Testis (tissue), 2 donors: ENCODE measurements at regions not wholly inside any gene's neighbourhood (a gene's known extent, or its start where the extent isn't known, plus 50 kb on each side); places are given as distances from the start of the nearest gene placed in this dataset.

Experiments used
- DNase-seq: peaks from one replicate; pipeline ENCODE4 v3.0.0-alpha.2; 2019
- H3K27ac ChIP-seq, 2 donors: fragments of 200-600 bp; sonication (generic); one replicate each; pipeline ENCODE4 v1.5.1; 2019
- H3K27me3 ChIP-seq: fragments of 200-600 bp; sonication (generic); one replicate; pipeline ENCODE4 v1.5.1; 2019
- H3K36me3 ChIP-seq: fragments of 200-600 bp; sonication (generic); one replicate; pipeline ENCODE4 v1.5.1; 2017; ENCODE audit warnings: low read depth; ENCODE audit errors: missing control alignments
- H3K4me1 ChIP-seq: fragments of 200-600 bp; sonication (generic); one replicate; pipeline ENCODE4 v1.5.1; 2019
- H3K4me3 ChIP-seq, 2 donors: fragments of 200-600 bp; sonication (generic); one replicate each; pipeline ENCODE4 v1.5.1; 2017 to 2019
- H3K9me3 ChIP-seq: fragments of 200-600 bp; sonication (generic); one replicate; pipeline ENCODE4 v1.5.1; 2017
- CTCF ChIP-seq, 3 experiments: fragments of 450-650 bp in 2 of 3; fragments of 200-600 bp in 1 of 3; sonication (generic) in 1 of 3; IDR thresholded peaks; one replicate each; pipeline ENCODE4 v1.5.1; 2016 to 2019; ENCODE audit warnings: antibody characterized with exemption in 3 of 3, mild to moderate bottlenecking in 2 of 3, moderate library complexity in 1 of 3
- POLR2A ChIP-seq: fragments of 450-650 bp; IDR thresholded peaks from one replicate; pipeline ENCODE4 v1.6.1; 2017; ENCODE audit warnings: antibody characterized with exemption, mild to moderate bottlenecking, moderate library complexity
- WGBS, 2 donors: methylation state at CpG; one replicate each; pipeline ENCODE4 v1.1.5; 2018; 5-methylcytosine and 5-hydroxymethylcytosine counted together
- intact Hi-C: fragments of 100-400 bp; cut with DNase I; formaldehyde crosslinking; loops from one replicate; pipeline ENCODE4 v1.15.1; 2023; ENCODE audit warnings: low total_unique reads

GRCh38 chr6:113461153-113461932, 395.8 kb upstream of the MARCKS start:
- TF ChIP-seq POLR2A (no peak), CTCF (IDR thresholded peaks at IDR 0.05) (no peak)
- no peak for DNase-seq
- Histone ChIP-seq H3K9me3 (no peaks in the 10 kb centered on the region), H3K27ac (no peak overlapping the region), H3K4me3 (no peak overlapping the region), H3K4me1 (peaks cover 25% of the 10 kb centered on the region), H3K36me3 (no peaks in the 10 kb centered on the region), H3K27me3 (no peaks in the 10 kb centered on the region)
- 62 to 63% methylated on average over 4 of the region's 4 CpGs for WGBS, 2 donors
- intact Hi-C loops, result no loop called here

GRCh38 chr6:113464536-113464935, 392.6 kb upstream of the MARCKS start:
- no peak overlapping the region for H3K27ac ChIP-seq

GRCh38 chr6:113464960-113465359, 392.2 kb upstream of the MARCKS start:
- H3K4me1 ChIP-seq, result peaks cover 4% of the 10 kb centered on the region

More at GRCh38 chr6:113464536-113464935, 392.6 kb upstream of the MARCKS start:
- intact Hi-C loops, result no loop called here
- H3K4me3 ChIP-seq, result no peak overlapping the region
- peaks cover 4% of the 10 kb centered on the region for H3K4me1 ChIP-seq
- 41 to 52% methylated on average over 3 of the region's 3 CpGs for WGBS, 2 donors
- H3K27me3 ChIP-seq, result no peaks in the 10 kb centered on the region
- peak; percentile 18 for DNase-seq
- TF ChIP-seq POLR2A, result no peak
- TF ChIP-seq CTCF (IDR thresholded peaks at IDR 0.05), result no peak
- no peaks in the 10 kb centered on the region for H3K9me3 ChIP-seq
- no peaks in the 10 kb centered on the region for H3K36me3 ChIP-seq

GRCh38 chr6:113466526-113466925, 390.6 kb upstream of the MARCKS start:
- intact Hi-C loops, result no loop called here

More at GRCh38 chr6:113464960-113465359, 392.2 kb upstream of the MARCKS start:
- WGBS, 2 donors, result 68 to 80% methylated on average over 3 of the region's 3 CpGs
- no peaks in the 10 kb centered on the region for H3K9me3 ChIP-seq
- no peaks in the 10 kb centered on the region for H3K36me3 ChIP-seq
- H3K27ac ChIP-seq, result no peak overlapping the region
- TF ChIP-seq CTCF (IDR thresholded peaks at IDR 0.05) (no peak), POLR2A (no peak)
- DNase-seq, result no peak
- H3K27me3 ChIP-seq, result no peaks in the 10 kb centered on the region
- intact Hi-C loops, result no loop called here
- H3K4me3 ChIP-seq, result no peak overlapping the region

More at GRCh38 chr6:113466526-113466925, 390.6 kb upstream of the MARCKS start:
- TF ChIP-seq CTCF (IDR thresholded peaks at IDR 0.05) (no peak), POLR2A (no peak)
- 86 to 89% methylated on average over 4 of the region's 4 CpGs for WGBS, 2 donors
- H3K4me3 ChIP-seq, result no peak overlapping the region
- no peak overlapping the region for H3K27ac ChIP-seq
- no peaks in the 10 kb centered on the region for H3K9me3 ChIP-seq
- no peaks in the 10 kb centered on the region for H3K27me3 ChIP-seq
- H3K4me1 ChIP-seq, result no peaks in the 10 kb centered on the region
- no peak for DNase-seq
- H3K36me3 ChIP-seq, result no peaks in the 10 kb centered on the region
